HS-27A (cell line): ENCODE measurements at regions not wholly inside any gene's neighbourhood (a gene's known extent, or its start where the extent isn't known, plus 50 kb on each side); places are given as distances from the start of the nearest gene placed in this dataset.

Experiments used
- DNase-seq: peaks from one replicate; pipeline ENCODE4 v3.0.0-alpha.2; 2012; ENCODE audit warnings: low read depth, missing footprints

- no peak for DNase-seq
These were observed 61.5 kb upstream of the EGLN3 start for GRCh38 chr14:34012369-34012768.

GRCh38 chr14:34009956-34010355 is 59.1 kb upstream of the EGLN3 start:
- no peak for DNase-seq

GRCh38 chr14:34007902-34008301 is 57.0 kb upstream of the EGLN3 start:
- DNase-seq, result no peak

GRCh38 chr14:34005901-34006300 is 55.0 kb upstream of the EGLN3 start:
- no peak for DNase-seq

GRCh38 chr14:34004881-34005280 is 54.0 kb upstream of the EGLN3 start:
- no peak for DNase-seq

GRCh38 chr14:34003691-34004090 is 52.8 kb upstream of the EGLN3 start:
- no peak for DNase-seq

- no peak for DNase-seq
These were observed 52.3 kb upstream of the EGLN3 start for GRCh38 chr14:34003082-34003668.
